Endothelial cell of umbilical vein (primary cell): ENCODE measurements at regions not wholly inside any gene's neighbourhood (a gene's known extent, or its start where the extent isn't known, plus 50 kb on each side); places are given as distances from the start of the nearest gene placed in this dataset.

ENCODE experiments used
- BruUV-seq: library from RNA; stranded (reverse); fragments of 400-500 nt; replicated peaks from 2 replicates; lab custom pipeline; 2021; lab: Mats Ljungman, UMichigan
- CTCF ChIA-PET: fragments of 300-600, 350-600 bp; sonication (Branson Sonifier 250); formaldehyde crosslinking; loops from one replicate; lab custom pipeline; 2021; ENCODE audit warnings: antibody characterized with exemption, inconsistent platforms; lab: Charles Lee
- POLR2A ChIA-PET: fragments of 300-600, 350-600 bp; sonication (Branson Sonifier 250); formaldehyde crosslinking; loops from one replicate; lab custom pipeline; 2021; ENCODE audit warnings: antibody characterized with exemption, inconsistent platforms; lab: Charles Lee
- DNase-seq: peaks from one replicate; pipeline ENCODE4 v3.0.0-alpha.2; 2011; ENCODE audit warnings: low read depth, low spot score
- FAIRE-seq: peaks from 2 replicates; lab custom pipeline; 2011; peaks lifted over from hg19 to GRCh38; lab: Jason Lieb, UNC
- H2AFZ ChIP-seq: 2 replicates; pipeline ENCODE4 v1.6.0; 2012; ENCODE audit warnings: low read depth, low read length, control low read depth, inconsistent platforms
- H3K27ac ChIP-seq: 2 replicates; pipeline ENCODE4 v1.5.1; 2011; ENCODE audit warnings: low read depth, mild to moderate bottlenecking, control low read depth, low read length, moderate library complexity; ENCODE audit not compliant: insufficient read depth
- H3K27me3 ChIP-seq, 2 experiments: 2 replicates each; pipeline versions ENCODE4 v1.6.0 to v1.6.1; 2011; ENCODE audit warnings: low read length in 2 of 2, mixed read lengths in 1 of 2; ENCODE audit not compliant: control insufficient read depth in 2 of 2, insufficient read depth in 2 of 2
- H3K36me3 ChIP-seq, 2 experiments: 2 replicates in 1 of 2; 3 replicates in 1 of 2; pipeline ENCODE4 v1.5.1; 2011; ENCODE audit warnings: low read length in 2 of 2, mild to moderate bottlenecking in 1 of 2, moderate library complexity in 1 of 2; ENCODE audit not compliant: control insufficient read depth in 2 of 2, insufficient read depth in 2 of 2; ENCODE audit errors: extremely low read depth in 1 of 2
- H3K4me1 ChIP-seq: 3 replicates; pipeline ENCODE4 v1.5.1; 2011; ENCODE audit warnings: mild to moderate bottlenecking, low read length; ENCODE audit not compliant: control insufficient read depth, insufficient read depth; ENCODE audit errors: extremely low read depth
- H3K4me2 ChIP-seq: 2 replicates; pipeline ENCODE4 v1.6.1; 2011; ENCODE audit warnings: low read length, control low read depth, mixed read lengths; ENCODE audit not compliant: insufficient read depth
- H3K4me3 ChIP-seq, 3 experiments: fragments of 200-600 bp in 1 of 3; sonication (generic), shearing (Covaris generic) in 1 of 3; replicated peaks in 1 of 3; 2 replicates each; pipeline ENCODE4 v1.5.1; 2011 to 2016; ENCODE audit warnings: control low read depth in 3 of 3, low read length in 3 of 3, mild to moderate bottlenecking in 2 of 3, inconsistent platforms in 1 of 3, low read depth in 1 of 3, moderate library complexity in 1 of 3; ENCODE audit not compliant: insufficient read depth in 1 of 3
- H3K79me2 ChIP-seq: 2 replicates; pipeline ENCODE4 v1.6.0; 2012; ENCODE audit warnings: low read length, inconsistent platforms; ENCODE audit not compliant: control insufficient read depth, insufficient read depth
- H3K9ac ChIP-seq: replicated peaks from 2 replicates; pipeline ENCODE3; 2011; ENCODE audit warnings: low read length, control low read depth; ENCODE audit not compliant: insufficient read depth; ENCODE audit errors: extremely low read depth
- H3K9me1 ChIP-seq: replicated peaks from 3 replicates; pipeline ENCODE4 v1.6.0; 2011; ENCODE audit warnings: mild to moderate bottlenecking, low read length; ENCODE audit not compliant: control insufficient read depth, insufficient read depth; ENCODE audit errors: extremely low read depth
- H3K9me3 ChIP-seq: replicated peaks from 2 replicates; pipeline ENCODE4 v1.5.1; 2012; ENCODE audit warnings: low read length, inconsistent platforms; ENCODE audit not compliant: control insufficient read depth, insufficient read depth
- H4K20me1 ChIP-seq: replicated peaks from 2 replicates; pipeline ENCODE3; 2011; ENCODE audit warnings: mild to moderate bottlenecking, low read length; ENCODE audit not compliant: control insufficient read depth, insufficient read depth; ENCODE audit errors: extremely low read depth
- EZH2 ChIP-seq: IDR thresholded peaks from 2 replicates; pipeline ENCODE4 v1.6.1; 2012; ENCODE audit warnings: borderline replicate concordance, low read depth, mild to moderate bottlenecking, moderate library complexity, low read length, inconsistent platforms; ENCODE audit not compliant: severe bottlenecking
- FOS ChIP-seq: IDR thresholded peaks from 2 replicates; pipeline ENCODE4 v1.6.1; 2011; ENCODE audit warnings: mild to moderate bottlenecking, low read length, moderate library complexity, borderline replicate concordance; ENCODE audit not compliant: insufficient read depth
- GATA2 ChIP-seq: IDR thresholded peaks from 2 replicates; pipeline ENCODE4 v1.7.0; 2011; ENCODE audit warnings: low read depth, mild to moderate bottlenecking, moderate library complexity, mixed read lengths, low read length; ENCODE audit not compliant: insufficient read length, insufficient read depth
- JUN ChIP-seq: IDR thresholded peaks from 2 replicates; pipeline ENCODE4 v1.6.1; 2011; ENCODE audit warnings: borderline replicate concordance, low read depth; ENCODE audit not compliant: insufficient read length, insufficient read depth
- MYC ChIP-seq: IDR thresholded peaks from one replicate; pipeline ENCODE4 v1.6.1; 2011; ENCODE audit warnings: mild to moderate bottlenecking, low read depth, low read length
- POLR2A ChIP-seq: IDR thresholded peaks from 2 replicates; pipeline ENCODE4 v1.6.1; 2012; ENCODE audit warnings: low read depth, mild to moderate bottlenecking, control low read depth, low read length
- POLR2AphosphoS5 ChIP-seq: IDR thresholded peaks from 2 replicates; pipeline ENCODE4 v1.6.1; 2012; ENCODE audit warnings: low read depth, mild to moderate bottlenecking, control low read depth, low read length, moderate library complexity; ENCODE audit not compliant: insufficient read depth
- dilution Hi-C: fragments of 300-500 bp; cut with MboI; formaldehyde crosslinking; loops from one replicate; pipeline ENCODE4 v1.15.0; 2019; ENCODE audit warnings: low sequenced_read_pairs; ENCODE audit not compliant: extremely low pct_ligation_motif_present
- intact Hi-C: fragments of 100-400 bp; cut with micrococcal nuclease; formaldehyde crosslinking; loops from one replicate; pipeline ENCODE4 v1.10.0; 2022
- TF ChIP-seq, protein P1 (sequence below): IDR thresholded peaks from 2 replicates; pipeline ENCODE4 v1.6.1; 2011; ENCODE audit not compliant: insufficient read depth, insufficient read length
- TF ChIP-seq, protein P2 (sequence below), 2 donors: IDR thresholded peaks; 1 replicate in 1 of 2; 2 replicates in 1 of 2; pipeline ENCODE4 v1.5.1; 2011; ENCODE audit warnings: low read length in 2 of 2, mild to moderate bottlenecking in 2 of 2, moderate library complexity in 2 of 2, control low read depth in 1 of 2, inconsistent platforms in 1 of 2, low read depth in 1 of 2; ENCODE audit not compliant: insufficient read depth in 1 of 2; ENCODE audit errors: extremely low read depth in 1 of 2

GRCh38 chr4:131296192-131296591 is 1852.9 kb upstream of the PCDH10 start:
- Histone ChIP-seq H2AFZ (no peak overlapping the region), H3K27ac (no peak overlapping the region), H4K20me1 (no peaks in the 10 kb centered on the region), H3K4me3 (no peak overlapping the region), H3K9ac (no peak overlapping the region), H3K4me1 (no peaks in the 10 kb centered on the region), H3K27me3 (no peaks in the 10 kb centered on the region), H3K9me1 (no peaks in the 10 kb centered on the region), H3K79me2 (no peaks in the 10 kb centered on the region), H3K9me3 (no peaks in the 10 kb centered on the region), H3K4me2 (no peak overlapping the region), H3K36me3 (no peaks in the 10 kb centered on the region)
- BruUV-seq = no TSS peak
- dilution Hi-C loops (no loop called here), intact Hi-C loops (no loop called here)
- FAIRE-seq (no peak), DNase-seq (no peak)
- no peak for TF ChIP-seq GATA2
- TF ChIP-seq, protein P1, sequence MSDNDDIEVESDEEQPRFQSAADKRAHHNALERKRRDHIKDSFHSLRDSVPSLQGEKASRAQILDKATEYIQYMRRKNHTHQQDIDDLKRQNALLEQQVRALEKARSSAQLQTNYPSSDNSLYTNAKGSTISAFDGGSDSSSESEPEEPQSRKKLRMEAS = no peak
- no peak for TF ChIP-seq POLR2AphosphoS5
- no peak for TF ChIP-seq FOS
- TF ChIP-seq JUN = no peak
- TF ChIP-seq, protein P2, sequence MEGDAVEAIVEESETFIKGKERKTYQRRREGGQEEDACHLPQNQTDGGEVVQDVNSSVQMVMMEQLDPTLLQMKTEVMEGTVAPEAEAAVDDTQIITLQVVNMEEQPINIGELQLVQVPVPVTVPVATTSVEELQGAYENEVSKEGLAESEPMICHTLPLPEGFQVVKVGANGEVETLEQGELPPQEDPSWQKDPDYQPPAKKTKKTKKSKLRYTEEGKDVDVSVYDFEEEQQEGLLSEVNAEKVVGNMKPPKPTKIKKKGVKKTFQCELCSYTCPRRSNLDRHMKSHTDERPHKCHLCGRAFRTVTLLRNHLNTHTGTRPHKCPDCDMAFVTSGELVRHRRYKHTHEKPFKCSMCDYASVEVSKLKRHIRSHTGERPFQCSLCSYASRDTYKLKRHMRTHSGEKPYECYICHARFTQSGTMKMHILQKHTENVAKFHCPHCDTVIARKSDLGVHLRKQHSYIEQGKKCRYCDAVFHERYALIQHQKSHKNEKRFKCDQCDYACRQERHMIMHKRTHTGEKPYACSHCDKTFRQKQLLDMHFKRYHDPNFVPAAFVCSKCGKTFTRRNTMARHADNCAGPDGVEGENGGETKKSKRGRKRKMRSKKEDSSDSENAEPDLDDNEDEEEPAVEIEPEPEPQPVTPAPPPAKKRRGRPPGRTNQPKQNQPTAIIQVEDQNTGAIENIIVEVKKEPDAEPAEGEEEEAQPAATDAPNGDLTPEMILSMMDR (IDR thresholded peaks at IDR 0.05; ENCODE audit: extremely low read depth in 1 of 2, insufficient read depth in 1 of 2, low read depth in 1 of 2, low read length in 2 of 2) = no peak
- no peak for TF ChIP-seq MYC
- no peak for TF ChIP-seq EZH2
- no peak for TF ChIP-seq POLR2A
- ChIA-PET CTCF (no interaction called here), POLR2A (no interaction called here)
